WTC11 (cell line): ENCODE measurements at regions not wholly inside any gene's neighbourhood (a gene's known extent, or its start where the extent isn't known, plus 50 kb on each side); places are given as distances from the start of the nearest gene placed in this dataset.

Source experiments
- ATF3 ChIP-seq: sonication (generic); formaldehyde crosslinking; conservative IDR thresholded peaks from 2 replicates; pipeline ENCODE4 v1.8.1; 2022; ENCODE audit warnings: mild to moderate bottlenecking, missing genetic modification reagents
- CREB1 ChIP-seq: sonication (generic); formaldehyde crosslinking; IDR thresholded peaks from 2 replicates; pipeline ENCODE4 v1.8.0; 2023; ENCODE audit warnings: mild to moderate bottlenecking, missing genetic modification reagents
- CREM ChIP-seq: sonication (generic); formaldehyde crosslinking; IDR thresholded peaks from 2 replicates; pipeline ENCODE4 v1.8.1; 2022; ENCODE audit warnings: mild to moderate bottlenecking, missing genetic modification reagents, moderate library complexity
- CTCF ChIP-seq: fragments of 200-600 bp; IDR thresholded peaks from 2 replicates; pipeline ENCODE4 v1.8.0; 2022; ENCODE audit warnings: antibody characterized with exemption
- E2F5 ChIP-seq: sonication (generic); formaldehyde crosslinking; IDR thresholded peaks from 2 replicates; pipeline ENCODE4 v1.8.1; 2022; ENCODE audit warnings: mild to moderate bottlenecking, moderate library complexity, missing genetic modification reagents
- ETV6 ChIP-seq: sonication (generic); formaldehyde crosslinking; IDR thresholded peaks from 2 replicates; pipeline ENCODE4 v1.8.1; 2022; ENCODE audit warnings: mild to moderate bottlenecking, missing genetic modification reagents
- FOXP1 ChIP-seq: sonication (generic); formaldehyde crosslinking; IDR thresholded peaks from 2 replicates; pipeline ENCODE4 v1.8.0; 2022; ENCODE audit warnings: missing genetic modification reagents, mild to moderate bottlenecking, moderate library complexity, borderline replicate concordance
- JAZF1 ChIP-seq: fragments of 250-450 bp; sonication (Bioruptor Pico); IDR thresholded peaks from 2 replicates; pipeline ENCODE4 v1.9.0; 2021; ENCODE audit warnings: moderate library complexity, mild to moderate bottlenecking, inconsistent platforms
- SMAD3 ChIP-seq: sonication (generic); formaldehyde crosslinking; IDR thresholded peaks from 2 replicates; pipeline ENCODE4 v1.8.0; 2022; ENCODE audit warnings: missing genetic modification reagents, mild to moderate bottlenecking, borderline replicate concordance
- USF2 ChIP-seq: sonication (generic); formaldehyde crosslinking; IDR thresholded peaks from 2 replicates; pipeline ENCODE4 v1.8.1; 2023; ENCODE audit warnings: mild to moderate bottlenecking, missing genetic modification reagents, moderate library complexity
- ZNF512 ChIP-seq: sonication (generic); formaldehyde crosslinking; IDR thresholded peaks from 2 replicates; pipeline ENCODE4 v1.8.1; 2022; ENCODE audit warnings: missing genetic modification reagents, borderline replicate concordance

GRCh38 chr3:144242747-144243146 lies 271.1 kb downstream of the DIPK2A start:
- TF ChIP-seq E2F5 (CRISPR knock-in tag) (no peak), SMAD3 (CRISPR knock-in tag) (no peak), CTCF (no peak), USF2 (CRISPR knock-in tag) (no peak), FOXP1 (CRISPR knock-in tag) (no peak), CREM (CRISPR knock-in tag) (no peak), ZNF512 (CRISPR knock-in tag) (no peak), ATF3 (CRISPR knock-in tag) (no peak), CREB1 (CRISPR knock-in tag) (no peak), ETV6 (no peak), JAZF1 (CRISPR knock-in tag) (no peak)
